T-helper 2 cell treated with Interferon-gamma antibody and Interleukin-4, amounts not matched to agents 5 μg/mL and 100 μg/mL, for 36 hours (primary cell): ENCODE measurements at regions not wholly inside any gene's neighbourhood (a gene's known extent, or its start where the extent isn't known, plus 50 kb on each side); places are given as distances from the start of the nearest gene placed in this dataset.
A peak's percentile ranks its signal among the peaks of the same experiment; 100 is the strongest.

Experiments
- DNase-seq: peaks from one replicate; pipeline ENCODE4 v3.0.0; 2021; ENCODE audit warnings: low spot score
- H3K27ac Mint-ChIP-seq: one replicate; pipeline ENCODE4 v1.8.0; 2021; ENCODE audit warnings: mild to moderate bottlenecking, mixed read lengths
- H3K27me3 Mint-ChIP-seq: one replicate; pipeline ENCODE4 v1.8.0; 2021; ENCODE audit warnings: low read depth, mixed read lengths
- H3K36me3 Mint-ChIP-seq: one replicate; pipeline ENCODE4 v1.8.0; 2021; ENCODE audit warnings: low read depth, mixed read lengths
- H3K4me1 Mint-ChIP-seq: one replicate; pipeline ENCODE4 v1.8.0; 2021; ENCODE audit warnings: low read depth, mixed read lengths
- H3K4me3 Mint-ChIP-seq: one replicate; pipeline ENCODE4 v1.8.0; 2022; ENCODE audit warnings: mild to moderate bottlenecking, moderate library complexity, mixed read lengths
- H3K9me3 Mint-ChIP-seq: one replicate; pipeline ENCODE4 v1.8.0; 2021; ENCODE audit warnings: mixed read lengths

DNA sequence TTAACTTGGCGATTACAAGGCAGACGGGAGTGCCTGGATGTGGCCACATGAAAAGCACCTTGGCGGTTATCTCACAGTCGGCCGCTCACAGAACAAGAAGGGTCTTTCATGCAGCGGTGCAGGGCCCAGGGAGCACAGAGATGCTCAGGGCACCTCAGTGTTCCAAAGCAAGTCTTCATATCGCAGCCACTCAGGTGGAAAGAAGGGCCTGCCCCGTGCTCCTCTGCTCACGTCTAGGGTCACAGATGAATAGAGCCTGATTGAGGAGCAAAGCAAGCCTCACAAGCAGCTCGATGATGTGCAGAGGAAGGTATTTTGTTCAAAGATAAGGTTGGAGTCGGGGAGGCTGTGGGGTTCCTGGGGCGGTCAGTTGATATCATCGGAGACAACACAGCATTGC is 297.8 kb downstream of the WDR11 start:
- DNase-seq = no peak
- H3K27me3 Mint-ChIP-seq = no peaks in the 10 kb centered on the region
- H3K4me3 Mint-ChIP-seq = no peak overlapping the region
- no peak overlapping the region for H3K27ac Mint-ChIP-seq
- H3K9me3 Mint-ChIP-seq = peaks cover 16% of the 10 kb centered on the region
- H3K4me1 Mint-ChIP-seq = no peaks in the 10 kb centered on the region
- no peaks in the 10 kb centered on the region for H3K36me3 Mint-ChIP-seq

DNA sequence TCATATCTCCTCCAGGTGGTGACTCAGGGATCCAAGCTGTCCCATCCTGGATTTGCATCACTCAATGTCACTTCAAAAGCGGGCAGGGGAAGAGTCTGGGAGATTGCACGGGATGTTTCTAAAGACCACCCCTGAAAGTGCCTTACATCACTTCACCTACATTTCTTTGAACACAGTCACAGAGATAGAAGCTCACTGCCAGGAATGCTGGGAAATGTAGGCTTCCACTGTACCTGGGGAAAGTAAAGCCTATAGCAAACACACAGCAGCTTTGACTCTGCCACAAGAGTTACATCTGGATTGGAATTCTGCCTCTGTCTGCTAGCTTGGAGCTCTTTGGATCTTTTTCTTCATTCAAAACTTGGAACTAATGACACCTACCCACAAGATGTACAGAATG is 300.9 kb downstream of the WDR11 start:
- Mint-ChIP-seq H3K4me1 (no peaks in the 10 kb centered on the region), H3K4me3 (no peak overlapping the region), H3K27ac (no peak overlapping the region), H3K9me3 (no peaks in the 10 kb centered on the region), H3K27me3 (no peaks in the 10 kb centered on the region), H3K36me3 (no peaks in the 10 kb centered on the region)
- DNase-seq = no peak

DNA sequence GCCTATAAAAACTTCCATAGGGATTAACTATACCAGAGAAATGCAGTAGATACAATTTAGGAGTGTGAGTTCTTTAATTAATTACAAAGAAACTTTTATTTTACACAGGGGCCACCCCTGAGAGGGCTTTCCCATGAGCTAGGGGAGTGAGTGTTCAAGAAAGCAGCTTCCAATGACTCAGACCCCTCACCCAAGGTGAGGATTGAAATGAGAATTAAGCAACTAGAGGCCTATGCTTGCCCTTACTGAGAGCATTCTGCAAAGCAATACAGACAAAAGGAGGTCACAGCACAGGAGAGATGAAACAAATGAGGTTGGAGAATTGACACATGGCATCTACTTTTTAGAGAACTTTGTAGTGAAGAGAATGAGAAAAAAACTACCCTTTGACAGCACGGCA is 301.8 kb downstream of the WDR11 start:
- H3K4me1 Mint-ChIP-seq = no peaks in the 10 kb centered on the region
- H3K36me3 Mint-ChIP-seq = no peaks in the 10 kb centered on the region
- no peaks in the 10 kb centered on the region for H3K27me3 Mint-ChIP-seq
- DNase-seq = no peak
- H3K27ac Mint-ChIP-seq = no peak overlapping the region
- H3K4me3 Mint-ChIP-seq = no peak overlapping the region
- H3K9me3 Mint-ChIP-seq = no peaks in the 10 kb centered on the region

DNA sequence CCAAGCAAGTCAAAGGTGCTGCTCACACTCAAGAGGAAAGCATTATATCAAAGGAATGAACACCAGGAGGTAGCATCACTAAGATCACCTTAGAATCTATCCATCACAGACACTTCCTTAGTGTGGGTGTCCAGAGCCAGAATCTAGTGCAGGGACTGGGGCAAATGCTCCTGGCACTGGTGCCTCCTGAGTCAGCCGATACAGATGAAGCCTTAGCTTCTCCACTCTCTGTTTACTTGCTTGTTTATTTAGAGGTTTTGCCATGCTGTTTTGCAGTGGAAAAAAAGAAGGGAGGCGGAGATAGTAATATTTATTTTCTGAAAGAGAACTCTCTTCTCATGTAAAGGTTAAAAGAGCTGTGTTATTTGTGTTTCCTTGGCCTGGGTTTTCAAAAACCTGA is 303.1 kb downstream of the WDR11 start:
- H3K4me1 Mint-ChIP-seq = no peaks in the 10 kb centered on the region
- no peak overlapping the region for H3K4me3 Mint-ChIP-seq
- no peaks in the 10 kb centered on the region for H3K36me3 Mint-ChIP-seq
- H3K9me3 Mint-ChIP-seq = no peaks in the 10 kb centered on the region
- DNase-seq = no peak
- H3K27ac Mint-ChIP-seq = no peak overlapping the region
- H3K27me3 Mint-ChIP-seq = no peaks in the 10 kb centered on the region

DNA sequence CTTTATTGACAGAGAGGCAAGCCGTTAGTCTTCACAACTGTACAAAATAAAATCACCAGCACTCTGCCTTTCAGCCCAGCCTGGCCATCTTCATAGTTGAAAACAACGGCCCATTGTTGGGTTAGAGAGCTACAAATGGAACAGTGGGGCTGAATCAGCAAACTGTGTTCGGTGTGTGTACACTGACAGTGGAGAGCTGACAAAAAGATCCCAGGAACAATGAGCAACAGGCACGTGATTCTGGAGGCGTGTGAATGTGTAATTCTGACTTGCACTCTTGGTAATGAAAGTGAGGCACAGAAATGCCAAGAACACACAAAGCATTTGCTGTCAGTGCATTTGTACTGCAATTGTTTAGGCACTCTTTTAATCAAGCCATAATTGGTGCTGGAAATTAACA is 303.7 kb downstream of the WDR11 start:
- no peak for DNase-seq
- Mint-ChIP-seq H3K27ac (no peak overlapping the region), H3K4me3 (no peak overlapping the region), H3K36me3 (no peaks in the 10 kb centered on the region), H3K27me3 (no peaks in the 10 kb centered on the region), H3K4me1 (no peaks in the 10 kb centered on the region), H3K9me3 (no peaks in the 10 kb centered on the region)

DNA sequence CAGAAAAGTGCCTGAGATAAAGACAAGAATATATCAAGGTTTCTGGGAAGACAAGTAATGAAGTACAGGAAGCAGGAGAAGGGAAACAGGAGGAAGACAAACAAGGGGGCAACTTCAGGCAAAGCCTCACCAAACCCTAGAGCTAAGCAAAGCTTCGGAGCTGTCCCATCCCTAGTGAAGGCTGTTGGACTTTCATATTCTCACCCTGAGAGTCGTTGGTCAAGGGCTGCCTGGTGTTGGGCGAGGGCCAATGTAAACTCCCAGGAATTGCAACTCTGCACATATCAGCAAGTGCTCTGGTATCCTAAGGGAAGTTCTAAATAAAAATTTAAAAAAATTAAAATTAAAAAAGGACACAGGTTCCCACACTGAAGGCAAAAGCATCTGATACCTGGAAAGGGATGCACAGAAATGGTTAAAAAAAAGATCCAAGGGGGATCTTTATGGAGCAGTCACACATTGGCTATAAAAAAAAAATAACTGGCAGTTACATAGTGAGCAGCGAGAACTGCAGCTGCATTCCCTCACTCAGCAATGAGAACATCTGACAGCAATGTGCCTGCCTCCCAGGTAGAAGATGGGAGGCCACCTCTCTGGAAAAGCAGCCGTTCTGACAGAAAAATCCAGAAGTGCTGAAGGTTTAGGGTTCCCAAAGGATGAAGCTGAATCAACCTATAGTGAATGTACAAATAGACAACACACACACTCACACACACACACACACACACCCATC is 304.7 kb downstream of the WDR11 start:
- Mint-ChIP-seq H3K36me3 (no peaks in the 10 kb centered on the region), H3K27ac (no peak overlapping the region), H3K9me3 (no peaks in the 10 kb centered on the region), H3K4me1 (no peaks in the 10 kb centered on the region), H3K4me3 (no peak overlapping the region), H3K27me3 (no peaks in the 10 kb centered on the region)
- no peak for DNase-seq

DNA sequence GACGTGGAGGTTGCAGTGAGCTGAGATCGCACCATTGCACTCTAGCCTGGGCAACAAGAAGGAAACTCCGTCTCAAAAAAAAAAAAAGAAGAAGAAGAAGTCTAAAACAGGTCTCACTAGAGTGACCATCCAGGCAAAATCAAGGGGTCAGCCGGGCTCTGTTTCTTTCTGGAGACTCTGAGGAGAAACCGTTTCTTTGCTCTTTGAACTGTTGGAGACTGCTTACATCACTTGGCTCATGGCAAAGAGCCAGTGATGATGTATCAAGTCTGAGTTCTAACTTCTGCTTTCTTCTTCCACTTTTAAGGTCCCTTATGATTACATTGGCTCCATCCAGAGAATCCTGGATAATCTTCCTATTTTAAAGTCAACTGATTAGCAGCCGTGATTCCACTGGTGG is 306.8 kb downstream of the WDR11 start:
- no peak for DNase-seq
- H3K36me3 Mint-ChIP-seq = no peaks in the 10 kb centered on the region
- H3K27me3 Mint-ChIP-seq = no peaks in the 10 kb centered on the region
- no peak overlapping the region for H3K27ac Mint-ChIP-seq
- H3K9me3 Mint-ChIP-seq = no peaks in the 10 kb centered on the region
- no peak overlapping the region for H3K4me3 Mint-ChIP-seq
- H3K4me1 Mint-ChIP-seq = no peaks in the 10 kb centered on the region

DNA sequence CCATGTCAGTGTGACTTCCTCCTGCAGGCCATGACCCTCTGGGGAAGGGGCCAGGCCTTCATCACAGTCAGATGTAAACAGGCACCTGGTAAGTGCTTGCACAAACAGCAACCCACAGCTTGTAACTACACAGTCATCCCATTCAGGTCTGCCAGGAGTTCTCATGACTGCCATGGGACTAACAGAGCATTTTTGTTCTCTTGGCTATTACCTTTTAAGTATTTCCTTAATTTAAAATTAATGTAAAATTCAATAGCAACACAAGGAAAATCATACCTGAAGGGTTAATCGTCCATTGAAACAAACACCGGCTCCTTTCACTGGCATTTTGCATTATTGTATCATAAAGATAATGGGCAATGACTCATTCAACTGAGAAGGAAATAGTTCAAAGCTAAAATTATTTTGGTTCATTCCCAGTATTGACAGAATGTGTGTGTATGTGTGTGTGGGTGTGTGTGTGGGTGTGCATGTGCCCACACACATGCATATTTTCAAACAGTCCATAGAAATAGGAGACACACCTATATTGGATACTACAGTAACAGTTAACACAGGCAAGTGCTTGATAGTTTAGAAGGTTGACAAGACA is 307.9 kb downstream of the WDR11 start:
- no peaks in the 10 kb centered on the region for H3K27me3 Mint-ChIP-seq
- H3K36me3 Mint-ChIP-seq = no peaks in the 10 kb centered on the region
- no peak for DNase-seq
- no peak overlapping the region for H3K27ac Mint-ChIP-seq
- no peaks in the 10 kb centered on the region for H3K9me3 Mint-ChIP-seq
- no peak overlapping the region for H3K4me3 Mint-ChIP-seq
- no peaks in the 10 kb centered on the region for H3K4me1 Mint-ChIP-seq

DNA sequence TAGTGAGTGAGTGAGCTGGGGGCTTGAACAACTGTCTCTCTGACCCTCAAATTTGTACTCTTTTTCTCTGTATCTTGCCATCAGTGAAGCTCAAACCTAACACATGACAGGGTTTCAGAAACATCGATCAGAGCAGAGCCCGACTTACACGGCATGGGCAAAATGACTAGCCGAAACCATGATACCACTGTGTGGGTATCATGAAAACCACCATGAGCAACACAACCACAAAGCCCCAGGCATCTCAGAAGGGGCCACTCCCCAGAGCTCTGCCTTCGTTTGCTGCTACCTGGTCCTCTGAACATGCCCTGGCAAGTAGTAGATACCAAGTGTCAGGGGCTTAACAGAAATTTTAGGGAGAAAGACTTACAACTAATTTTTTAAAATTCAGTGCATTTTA is 308.5 kb downstream of the WDR11 start:
- Mint-ChIP-seq H3K27ac (no peak overlapping the region), H3K4me3 (no peak overlapping the region), H3K9me3 (no peaks in the 10 kb centered on the region), H3K4me1 (no peaks in the 10 kb centered on the region), H3K36me3 (no peaks in the 10 kb centered on the region), H3K27me3 (no peaks in the 10 kb centered on the region)
- DNase-seq = peak; percentile 16

DNA sequence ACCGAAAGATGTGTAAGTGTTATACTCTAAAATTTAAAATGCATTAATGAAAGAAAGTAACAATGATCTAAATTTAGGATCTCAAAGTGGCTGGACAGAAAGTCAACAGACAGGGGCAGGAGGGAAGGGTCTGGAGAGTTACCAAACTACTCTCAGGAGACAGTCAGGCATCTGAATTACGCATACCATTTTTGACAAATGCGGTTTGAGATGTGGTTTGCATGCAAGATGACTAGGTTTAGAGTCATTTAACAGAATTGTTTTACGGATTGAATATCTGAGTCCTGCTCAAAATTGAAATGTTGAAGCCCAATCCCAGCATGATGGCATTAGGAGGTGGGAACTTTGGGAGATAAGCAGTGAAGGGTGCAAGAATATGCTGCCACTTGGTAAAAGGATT is 314.1 kb downstream of the WDR11 start:
- DNase-seq = no peak
- Mint-ChIP-seq H3K4me1 (no peaks in the 10 kb centered on the region), H3K27ac (no peak overlapping the region), H3K36me3 (no peaks in the 10 kb centered on the region), H3K9me3 (no peaks in the 10 kb centered on the region), H3K27me3 (no peaks in the 10 kb centered on the region), H3K4me3 (no peak overlapping the region)

DNA sequence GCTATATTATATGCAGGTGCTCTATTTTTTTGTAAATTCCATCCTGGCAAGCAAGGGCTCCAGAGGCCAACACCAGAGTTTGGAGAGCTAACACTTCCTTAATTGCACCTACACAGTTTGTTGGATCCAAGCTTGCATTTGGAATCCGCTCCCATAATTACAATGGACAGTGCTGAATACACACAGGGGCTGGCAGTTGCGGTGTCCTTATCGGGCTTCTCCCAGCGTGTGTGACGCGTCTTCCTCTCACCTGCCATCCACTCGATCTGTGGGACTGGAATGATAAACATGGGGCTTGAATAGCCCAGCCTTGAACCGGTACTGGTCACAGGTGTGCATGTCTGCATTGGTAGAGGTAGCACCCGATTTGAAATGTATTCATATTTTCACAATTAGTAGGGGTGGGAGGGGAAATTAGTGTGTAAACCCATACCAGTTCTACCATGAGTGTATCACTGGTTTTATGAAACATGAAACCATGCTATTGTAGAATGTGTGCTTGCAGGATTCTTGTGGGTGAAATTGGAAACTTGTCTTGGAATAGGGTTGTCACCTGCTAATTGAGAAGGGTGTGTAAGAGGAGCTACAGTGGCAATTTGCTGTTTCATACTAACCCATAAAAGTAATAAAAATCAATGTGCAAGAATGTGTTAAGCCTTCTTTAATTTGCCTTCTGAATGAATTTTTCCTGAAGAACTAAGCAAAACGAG is 316.5 kb downstream of the WDR11 start:
- Mint-ChIP-seq H3K9me3 (no peaks in the 10 kb centered on the region), H3K27me3 (no peaks in the 10 kb centered on the region), H3K27ac (no peak overlapping the region), H3K4me1 (no peaks in the 10 kb centered on the region), H3K36me3 (no peaks in the 10 kb centered on the region), H3K4me3 (no peak overlapping the region)
- no peak for DNase-seq

DNA sequence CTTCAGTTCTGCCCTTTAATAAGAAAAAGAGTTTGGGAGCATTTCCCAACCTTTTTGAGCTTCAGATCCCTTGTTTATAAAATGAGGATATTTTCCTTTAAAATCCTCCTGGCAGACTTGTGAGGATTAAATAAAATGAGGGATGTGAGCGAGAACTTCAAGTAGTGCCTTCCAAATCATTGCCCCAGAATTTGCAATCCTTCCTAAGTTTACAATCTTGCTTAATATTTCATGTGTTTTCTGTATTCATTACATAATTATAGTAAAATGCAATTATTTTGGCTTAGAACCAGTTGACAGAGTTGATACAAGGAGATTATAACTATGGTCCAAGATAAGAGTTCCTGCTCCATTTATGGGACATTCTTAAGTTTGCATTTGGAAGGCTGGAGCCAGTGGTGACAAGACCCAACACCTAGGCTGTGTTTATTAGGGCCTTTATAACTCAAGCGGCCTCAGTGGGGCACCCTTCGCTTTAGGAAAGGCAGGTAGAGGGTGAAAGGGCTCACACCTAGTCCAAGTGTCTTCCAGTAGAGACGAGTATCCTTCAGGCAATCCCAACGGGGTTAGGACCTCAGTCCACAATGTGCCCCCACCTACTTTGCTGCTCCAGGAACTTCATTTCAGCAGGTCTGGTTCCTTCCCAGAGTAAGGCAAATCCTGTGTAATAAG is 317.5 kb downstream of the WDR11 start:
- Mint-ChIP-seq H3K36me3 (no peaks in the 10 kb centered on the region), H3K4me3 (no peak overlapping the region), H3K4me1 (no peaks in the 10 kb centered on the region), H3K9me3 (no peaks in the 10 kb centered on the region), H3K27me3 (no peaks in the 10 kb centered on the region), H3K27ac (no peak overlapping the region)
- DNase-seq = no peak

DNA sequence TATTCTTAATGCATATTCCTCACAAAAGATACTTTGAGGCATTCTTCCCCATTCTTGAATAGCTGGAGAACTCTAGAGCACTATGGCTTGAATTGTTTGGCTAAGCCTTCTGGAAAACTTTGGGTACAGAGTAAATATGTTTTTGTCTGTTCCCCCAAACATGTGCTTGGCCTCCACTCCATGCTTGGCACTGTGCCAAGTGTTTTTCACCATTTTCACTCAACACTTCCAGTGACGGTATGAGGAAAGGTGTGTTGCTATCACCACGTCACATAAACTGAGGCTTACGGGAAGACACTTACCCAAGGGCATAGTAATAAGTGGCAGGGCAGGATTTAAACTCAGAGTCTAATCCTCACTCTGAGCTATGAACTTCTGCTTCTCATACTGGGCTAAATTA is 318.2 kb downstream of the WDR11 start:
- Mint-ChIP-seq H3K4me3 (no peak overlapping the region), H3K4me1 (no peaks in the 10 kb centered on the region), H3K36me3 (no peaks in the 10 kb centered on the region), H3K27ac (no peak overlapping the region), H3K27me3 (no peaks in the 10 kb centered on the region), H3K9me3 (no peaks in the 10 kb centered on the region)
- DNase-seq = no peak
